HG03097 (cell line): ENCODE measurements at regions not wholly inside any gene's neighbourhood (a gene's known extent, or its start where the extent isn't known, plus 50 kb on each side); places are given as distances from the start of the nearest gene placed in this dataset.
"Not testable (repeated sequence)": the region's sequence is repeated elsewhere in the genome, so short reads cannot be mapped to it uniquely, and the experiment has no call there.

Experiments used
- ATAC-seq: cut with Tn5 transposase; IDR thresholded peaks from one replicate; pipeline ENCODE4 v1.9.1; 2021; ENCODE audit not compliant: unreplicated experiment, low FRiP score

DNA sequence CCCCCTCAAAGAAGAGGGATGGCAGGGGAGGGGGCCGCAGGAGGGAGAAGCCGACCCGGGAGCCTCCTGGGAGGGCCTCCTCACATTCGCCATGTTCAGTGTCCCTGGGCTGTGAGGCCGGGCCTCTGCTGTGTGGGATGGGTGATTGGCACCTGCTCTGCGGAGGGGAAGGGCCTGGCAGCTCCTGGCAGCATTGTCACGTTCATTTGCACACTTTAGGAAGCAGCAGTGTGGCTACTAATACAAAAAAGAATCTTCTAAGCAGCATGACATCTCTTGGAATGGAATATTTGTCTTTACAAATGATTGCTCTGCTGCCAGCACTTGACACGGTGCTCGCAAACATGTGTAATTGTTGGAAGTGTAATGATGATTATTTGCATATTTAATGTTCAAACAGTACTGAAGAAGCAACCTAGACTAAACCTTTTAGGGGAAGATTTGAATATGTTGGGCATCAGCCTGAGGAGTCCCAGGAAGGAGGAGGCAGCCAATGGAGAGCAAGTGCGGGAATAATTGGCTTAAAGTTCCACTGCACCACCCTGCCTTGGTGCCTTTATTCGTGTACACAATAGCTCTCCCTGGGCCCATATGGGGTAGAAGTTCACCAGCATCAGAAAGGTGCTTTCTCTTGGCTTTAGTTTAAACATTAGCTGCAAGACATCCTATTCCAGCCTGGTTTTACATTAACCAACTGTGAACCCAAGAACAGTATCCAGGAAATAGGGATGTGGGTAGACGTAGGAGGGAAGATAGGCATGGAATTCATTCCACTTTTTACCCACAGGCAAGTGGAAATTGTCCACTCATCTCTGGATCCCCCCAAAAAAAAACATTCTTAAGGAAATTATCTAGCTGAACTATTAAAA, 404.9 kb downstream of the TMEM182 start:
- ATAC-seq = no peak

- ATAC-seq = no peak
Measured at GRCh38 chr2:103167599-103167998, 405.8 kb downstream of the TMEM182 start.

DNA sequence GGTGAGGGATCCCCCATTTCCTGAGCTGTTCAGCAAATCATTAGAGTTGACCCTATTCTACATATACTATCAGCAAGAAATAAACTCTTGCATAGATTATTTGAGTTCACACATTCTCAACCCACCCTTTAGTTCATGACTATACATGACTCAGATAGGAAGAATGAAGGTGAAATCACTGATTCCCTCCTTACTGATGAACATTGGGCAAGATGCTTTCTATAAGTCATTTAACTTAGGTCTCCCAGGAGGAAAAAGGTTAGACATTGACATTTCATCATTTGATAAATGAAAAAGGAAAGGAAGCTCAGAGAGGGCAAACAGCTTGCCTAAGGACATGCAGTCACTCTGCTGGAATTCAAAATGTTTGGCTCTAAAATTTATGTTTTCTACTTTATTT, 408.0 kb downstream of the TMEM182 start:
- ATAC-seq = no peak

DNA sequence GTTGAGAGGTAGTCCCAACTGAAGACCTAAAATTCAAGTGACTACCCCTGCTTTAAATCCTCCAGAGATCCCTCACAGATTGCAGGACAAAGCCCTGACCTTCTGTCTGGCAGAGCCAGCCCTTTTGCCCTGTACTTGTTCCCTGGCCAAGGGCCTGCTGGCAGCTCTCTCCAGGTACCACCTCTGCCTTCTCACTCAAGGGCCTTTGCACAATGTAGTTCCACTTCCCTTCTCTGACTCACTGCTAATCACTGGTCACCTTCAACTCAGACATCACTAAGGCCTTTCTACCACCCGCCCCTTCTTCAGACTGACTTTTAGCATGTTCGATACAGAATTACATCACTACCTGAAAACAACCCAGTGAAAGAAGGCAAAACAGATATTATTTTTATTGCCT, 411.0 kb downstream of the TMEM182 start:
- no peak for ATAC-seq

GRCh38 chr2:103174711-103175110, 412.9 kb downstream of the TMEM182 start:
- no peak for ATAC-seq

DNA sequence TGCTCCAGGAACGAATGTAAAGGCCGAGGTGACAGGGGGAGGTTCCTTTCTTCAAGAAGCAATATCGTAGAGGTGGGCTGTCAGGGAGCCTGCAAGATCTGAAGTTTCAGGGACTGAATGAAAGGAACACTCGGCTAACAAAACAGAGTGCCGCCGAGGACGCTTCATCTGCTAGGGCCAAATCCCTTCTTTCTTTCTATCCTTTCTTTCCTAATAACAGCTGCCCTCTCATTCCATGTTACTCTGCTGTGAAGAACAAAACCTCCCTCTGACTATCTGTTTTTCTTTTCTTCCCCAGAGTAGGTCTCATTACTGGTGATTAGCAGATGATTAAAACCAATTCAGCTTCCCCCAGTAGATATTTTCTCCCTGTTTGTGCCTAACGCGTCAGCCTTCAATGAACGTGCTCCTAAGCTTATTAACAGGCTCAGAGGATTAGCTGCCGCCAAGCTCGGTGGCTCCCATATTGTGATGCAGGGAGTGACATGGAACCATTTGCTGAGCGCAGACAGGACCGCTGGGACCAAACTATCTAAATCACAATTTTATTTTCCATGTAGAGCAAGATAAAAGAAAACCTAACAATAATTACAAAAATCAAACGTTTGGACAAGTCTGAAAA, 414.6 kb downstream of the TMEM182 start:
- no peak for ATAC-seq

GRCh38 chr2:103179798-103180197, 418.0 kb downstream of the TMEM182 start:
- no peak for ATAC-seq

GRCh38 chr2:103183061-103183460, 421.2 kb downstream of the TMEM182 start:
- ATAC-seq = no peak

- no peak for ATAC-seq
Measured at GRCh38 chr2:103196802-103197201, 435.0 kb downstream of the TMEM182 start.

DNA sequence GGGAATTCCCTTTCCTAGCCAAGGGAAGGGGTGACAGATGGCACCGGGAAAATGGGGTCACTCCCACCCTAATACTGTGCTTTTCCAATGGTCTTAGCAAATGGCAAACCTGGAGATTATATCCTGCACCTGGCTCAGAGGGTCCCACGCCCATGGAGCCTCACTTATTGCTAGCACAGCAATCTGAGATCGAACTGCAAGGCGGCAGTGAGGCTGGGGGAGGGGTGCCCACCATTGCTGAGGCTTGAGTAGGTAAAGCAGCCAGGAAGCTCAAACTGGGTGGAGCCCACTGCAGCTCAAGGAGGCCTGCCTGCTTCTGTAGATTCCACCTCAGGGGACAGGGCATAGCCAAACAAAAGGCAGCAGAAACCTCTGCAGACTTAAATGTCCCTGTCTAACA, 438.9 kb downstream of the TMEM182 start:
- not testable (repeated sequence) for ATAC-seq

GRCh38 chr2:103208916-103209315, 447.1 kb downstream of the TMEM182 start:
- ATAC-seq = no peak

- no peak for ATAC-seq
Measured at GRCh38 chr2:103213028-103213542, 451.3 kb downstream of the TMEM182 start.

DNA sequence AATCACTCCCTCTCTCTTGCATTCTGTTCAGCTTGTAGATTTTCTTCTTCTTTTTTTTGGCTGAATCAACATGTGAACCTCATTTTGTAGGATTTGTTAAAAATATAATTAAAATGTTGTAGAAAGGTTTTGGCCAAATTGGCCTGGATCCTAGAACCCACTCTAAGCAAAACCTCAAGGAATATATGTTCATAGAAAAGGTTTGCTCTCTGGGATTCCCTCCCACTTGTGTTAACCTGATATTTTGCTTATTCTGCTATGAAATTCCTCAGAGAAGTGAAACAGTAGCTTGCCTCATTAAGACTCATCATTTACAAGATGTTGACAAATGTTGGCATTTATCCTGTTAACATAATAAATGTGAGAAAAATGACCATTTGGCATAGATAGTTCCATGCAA, 456.7 kb downstream of the TMEM182 start:
- no peak for ATAC-seq

DNA sequence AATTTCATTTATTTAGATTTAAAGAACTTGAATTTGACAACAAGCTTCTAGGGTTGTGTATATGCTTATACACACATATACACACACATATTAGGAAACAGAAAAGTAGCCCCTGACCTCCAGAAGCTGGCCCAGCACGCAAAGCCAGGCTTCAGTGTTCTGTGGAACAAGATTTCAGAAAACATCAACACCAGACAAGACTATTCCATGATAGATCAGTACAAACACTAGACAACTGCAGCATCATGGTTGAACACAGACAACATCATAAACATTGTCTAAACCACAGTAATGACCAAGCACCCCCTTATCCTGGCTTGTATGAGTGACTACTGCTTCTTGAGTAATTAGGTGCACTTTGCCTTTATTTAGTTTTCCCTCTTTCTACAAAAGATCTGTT, 457.6 kb downstream of the TMEM182 start:
- no peak for ATAC-seq

DNA sequence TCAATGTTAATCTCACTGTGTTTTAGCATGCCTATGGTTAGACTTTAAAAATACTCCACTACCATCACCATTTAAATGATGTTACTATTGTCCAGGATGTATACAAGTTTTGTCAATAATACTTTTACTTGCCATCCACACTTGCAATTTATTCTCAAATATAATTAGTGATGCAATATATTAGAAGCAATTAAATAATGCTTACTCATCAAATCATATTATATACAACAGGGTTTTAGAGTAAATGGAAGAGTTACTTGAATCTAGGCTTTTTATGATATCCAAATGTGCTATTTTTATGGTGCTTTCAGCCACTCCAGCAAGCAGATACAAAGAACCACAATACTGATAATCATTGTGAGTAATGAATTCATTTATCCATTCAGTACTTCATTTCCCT, 461.1 kb downstream of the TMEM182 start:
- no peak for ATAC-seq

- ATAC-seq = no peak
Measured at GRCh38 chr2:103230796-103231195, 469.0 kb downstream of the TMEM182 start.

GRCh38 chr2:103232865-103233264, 471.0 kb downstream of the TMEM182 start:
- no peak for ATAC-seq

- no peak for ATAC-seq
Measured at GRCh38 chr2:103233691-103234090, 471.9 kb downstream of the TMEM182 start.

DNA sequence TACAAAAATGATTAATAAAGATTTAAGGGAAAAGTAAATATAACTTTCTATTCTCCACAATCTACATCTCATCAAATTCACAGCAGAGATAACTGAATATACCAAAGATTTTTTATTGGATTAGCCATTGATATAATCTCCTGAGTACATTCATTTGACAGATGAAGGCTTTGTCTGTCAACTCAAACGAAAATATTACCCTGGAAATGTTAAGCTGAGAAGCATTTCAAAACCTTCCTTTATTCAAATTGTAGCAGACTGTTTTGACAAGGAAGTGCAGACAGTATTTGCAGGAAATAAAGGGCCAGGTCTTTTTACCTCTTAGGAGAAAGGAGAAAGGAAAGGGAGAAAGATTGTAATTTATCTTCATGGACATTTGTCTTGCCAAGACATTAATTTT, 473.5 kb downstream of the TMEM182 start:
- no peak for ATAC-seq

GRCh38 chr2:103249462-103249861, 487.6 kb downstream of the TMEM182 start:
- no peak for ATAC-seq

GRCh38 chr2:103252781-103253180, 490.9 kb downstream of the TMEM182 start:
- no peak for ATAC-seq

- no peak for ATAC-seq
Measured at GRCh38 chr2:103254611-103255010, 492.8 kb downstream of the TMEM182 start.
